Mesendoderm (in vitro differentiated cells): ENCODE measurements at regions not wholly inside any gene's neighbourhood (a gene's known extent, or its start where the extent isn't known, plus 50 kb on each side); places are given as distances from the start of the nearest gene placed in this dataset.
A peak's percentile ranks its signal among the peaks of the same experiment; 100 is the strongest.

ENCODE experiments used
- DNase-seq: peaks from one replicate; pipeline ENCODE4 v3.0.0; 2013
- H2AK5ac ChIP-seq: 2 replicates; pipeline ENCODE4 v1.6.1; 2013; ENCODE audit warnings: low read length, inconsistent platforms
- H2BK120ac ChIP-seq: 2 replicates; pipeline ENCODE4 v1.6.1; 2013; ENCODE audit warnings: low read depth, mild to moderate bottlenecking, low read length, moderate library complexity, mixed read lengths
- H2BK15ac ChIP-seq: replicated peaks from 2 replicates; pipeline ENCODE4 v1.6.1; 2013; ENCODE audit warnings: low read depth, mild to moderate bottlenecking, moderate library complexity
- H2BK5ac ChIP-seq: 2 replicates; pipeline ENCODE4 v1.6.1; 2013; ENCODE audit warnings: low read length, inconsistent platforms
- H3K18ac ChIP-seq: 2 replicates; pipeline ENCODE4 v1.6.1; 2013; ENCODE audit warnings: mild to moderate bottlenecking, low read length, mixed read lengths
- H3K23ac ChIP-seq: one replicate; pipeline ENCODE4 v1.6.1; 2013; ENCODE audit warnings: low read length
- H3K27ac ChIP-seq: 2 replicates; pipeline ENCODE4 v1.5.1; 2013; ENCODE audit warnings: low read depth, mild to moderate bottlenecking, inconsistent platforms, low read length, moderate library complexity
- H3K27me3 ChIP-seq: 2 replicates; pipeline ENCODE4 v1.6.1; 2013; ENCODE audit warnings: low read length, control low read depth, mild to moderate bottlenecking, inconsistent platforms; ENCODE audit not compliant: insufficient read depth, poor library complexity
- H3K36me3 ChIP-seq: 2 replicates; pipeline ENCODE4 v1.6.1; 2013; ENCODE audit warnings: low read length, inconsistent platforms; ENCODE audit not compliant: control insufficient read depth, insufficient read depth
- H3K4ac ChIP-seq: one replicate; pipeline ENCODE4 v1.6.1; 2013; ENCODE audit warnings: low read depth, mild to moderate bottlenecking, low read length, moderate library complexity
- H3K4me1 ChIP-seq: 2 replicates; pipeline ENCODE4 v1.6.1; 2013; ENCODE audit warnings: low read depth, low read length, inconsistent platforms; ENCODE audit not compliant: control insufficient read depth
- H3K4me2 ChIP-seq: 2 replicates; pipeline ENCODE4 v1.6.1; 2013; ENCODE audit warnings: low read length
- H3K4me3 ChIP-seq: 2 replicates; pipeline ENCODE4 v1.5.1; 2013; ENCODE audit warnings: mild to moderate bottlenecking, low read length
- H3K56ac ChIP-seq: one replicate; pipeline ENCODE4 v1.6.1; 2013; ENCODE audit warnings: low read length
- H3K79me1 ChIP-seq: 2 replicates; pipeline ENCODE4 v1.6.1; 2013; ENCODE audit warnings: low read length, inconsistent platforms
- H3K79me2 ChIP-seq: 2 replicates; pipeline ENCODE4 v1.6.1; 2013; ENCODE audit warnings: mild to moderate bottlenecking, low read length; ENCODE audit not compliant: control insufficient read depth, insufficient read depth
- H3K9ac ChIP-seq: 2 replicates; pipeline ENCODE4 v1.6.1; 2013; ENCODE audit warnings: low read length, inconsistent platforms
- H4K5ac ChIP-seq: one replicate; pipeline ENCODE4 v1.6.1; 2013; ENCODE audit warnings: low read length
- H4K8ac ChIP-seq: one replicate; pipeline ENCODE4 v1.6.1; 2013; ENCODE audit warnings: low read depth, mild to moderate bottlenecking, control low read depth, low read length, moderate library complexity
- WGBS: extraction: QIAGEN DNeasy Blood & Tissue Kit; methylation state at CpG from one replicate; pipeline ENCODE4 v1.1.7; 2013; ENCODE audit warnings: low lambda C conversion rate, missing lambda C conversion rate; ENCODE audit not compliant: insufficient coverage; ENCODE audit errors: extremely low coverage; 5-methylcytosine and 5-hydroxymethylcytosine counted together

DNA sequence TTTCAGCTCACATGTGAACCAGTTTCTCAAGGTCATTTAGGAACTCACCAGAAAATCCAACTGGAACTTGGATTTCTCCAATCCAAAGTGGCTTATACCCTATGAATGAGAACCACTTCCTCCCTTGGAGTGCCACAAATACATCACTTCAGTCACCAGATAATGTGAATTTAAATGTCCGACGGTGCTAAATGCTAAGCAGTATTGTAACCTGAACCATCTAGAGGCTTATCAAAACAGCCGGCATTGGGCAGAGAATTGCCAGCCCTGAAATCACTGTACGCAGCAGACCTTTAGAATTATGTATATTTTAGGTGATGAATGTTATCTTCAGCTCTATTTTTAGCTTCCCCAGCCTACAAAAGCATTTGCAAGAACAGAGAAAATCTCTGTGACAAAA lies 76.8 kb upstream of the COX20 start:
- H3K27ac ChIP-seq, result no peak overlapping the region
- H3K4me1 ChIP-seq, result no peaks in the 10 kb centered on the region
- H4K8ac ChIP-seq, result no peak overlapping the region
- H3K23ac ChIP-seq, result no peak overlapping the region
- H3K79me2 ChIP-seq, result no peaks in the 10 kb centered on the region
- H2BK15ac ChIP-seq, result no peak overlapping the region
- no peaks in the 10 kb centered on the region for H3K36me3 ChIP-seq
- no peak overlapping the region for H3K4me2 ChIP-seq
- H2AK5ac ChIP-seq, result no peak overlapping the region
- no peaks in the 10 kb centered on the region for H3K27me3 ChIP-seq
- no peak overlapping the region for H3K9ac ChIP-seq
- no peak overlapping the region for H3K18ac ChIP-seq
- no peaks in the 10 kb centered on the region for H3K79me1 ChIP-seq
- H3K4ac ChIP-seq, result no peak overlapping the region
- no peak overlapping the region for H3K56ac ChIP-seq
- no peak overlapping the region for H2BK120ac ChIP-seq
- WGBS, result no CpG with 5 or more reads among the region's 4 CpGs
- peak; percentile 41 for DNase-seq
- no peak overlapping the region for H2BK5ac ChIP-seq
- H4K5ac ChIP-seq, result no peak overlapping the region
- no peak overlapping the region for H3K4me3 ChIP-seq

DNA sequence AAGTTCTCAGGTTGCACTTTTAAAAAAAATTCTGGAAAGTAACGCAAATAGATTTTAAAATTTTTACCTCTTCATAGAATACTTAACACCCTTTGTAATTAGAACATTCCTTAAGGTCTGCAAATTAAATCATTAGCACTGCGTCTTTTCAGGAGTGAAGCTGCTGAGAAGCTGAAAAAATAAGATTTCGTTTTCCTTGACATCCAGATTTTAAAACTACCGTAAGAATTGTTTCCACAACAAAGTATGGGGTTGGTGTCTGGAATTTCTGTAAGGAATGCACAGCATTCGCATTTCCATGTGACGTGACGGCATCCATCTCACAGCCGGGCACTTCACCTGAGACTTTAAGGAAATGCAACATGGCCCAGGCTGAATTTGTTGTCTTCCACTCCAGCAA lies 76.3 kb upstream of the COX20 start:
- H3K56ac ChIP-seq, result no peak overlapping the region
- H3K18ac ChIP-seq, result no peak overlapping the region
- H2AK5ac ChIP-seq, result no peak overlapping the region
- no peaks in the 10 kb centered on the region for H3K79me1 ChIP-seq
- DNase-seq, result peak; percentile 31
- no peak overlapping the region for H3K27ac ChIP-seq
- no peak overlapping the region for H2BK120ac ChIP-seq
- no peak overlapping the region for H3K23ac ChIP-seq
- H3K4me3 ChIP-seq, result no peak overlapping the region
- no peaks in the 10 kb centered on the region for H3K27me3 ChIP-seq
- no peaks in the 10 kb centered on the region for H3K36me3 ChIP-seq
- H2BK15ac ChIP-seq, result no peak overlapping the region
- no CpG with 5 or more reads among the region's 8 CpGs for WGBS
- H3K4ac ChIP-seq, result no peak overlapping the region
- no peak overlapping the region for H4K5ac ChIP-seq
- H3K4me1 ChIP-seq, result no peaks in the 10 kb centered on the region
- no peak overlapping the region for H4K8ac ChIP-seq
- H2BK5ac ChIP-seq, result no peak overlapping the region
- no peak overlapping the region for H3K9ac ChIP-seq
- no peaks in the 10 kb centered on the region for H3K79me2 ChIP-seq
- no peak overlapping the region for H3K4me2 ChIP-seq

DNA sequence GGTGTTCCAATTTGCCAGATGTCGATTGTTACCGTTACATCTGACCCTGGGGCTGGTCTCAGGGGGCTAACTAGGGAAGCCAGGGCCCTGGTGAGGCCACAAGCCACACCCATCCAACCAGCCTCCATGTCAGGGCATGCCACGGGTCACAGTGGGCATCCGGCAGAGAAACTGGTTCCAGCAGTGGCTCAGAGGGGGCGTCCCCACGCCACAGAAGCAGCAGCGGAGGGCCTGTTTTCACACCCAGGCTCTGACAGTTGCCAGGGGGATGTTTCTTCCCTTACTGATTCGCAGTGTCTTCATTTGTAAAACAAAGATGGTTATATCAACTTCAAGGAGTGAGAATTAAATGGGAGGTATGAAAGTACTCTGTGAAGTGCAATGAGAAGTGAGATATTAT lies 75.0 kb upstream of the COX20 start:
- Histone ChIP-seq H3K9ac (no peak overlapping the region), H2AK5ac (no peak overlapping the region), H2BK15ac (no peak overlapping the region), H3K36me3 (no peaks in the 10 kb centered on the region), H3K27me3 (no peaks in the 10 kb centered on the region), H3K56ac (no peak overlapping the region), H3K18ac (no peak overlapping the region), H3K79me1 (no peaks in the 10 kb centered on the region), H3K4me3 (no peak overlapping the region), H3K79me2 (no peaks in the 10 kb centered on the region), H3K4me2 (no peak overlapping the region), H4K5ac (no peak overlapping the region), H3K27ac (peak overlapping the region; percentile 25), H2BK120ac (no peak overlapping the region), H2BK5ac (no peak overlapping the region), H3K4me1 (no peaks in the 10 kb centered on the region), H3K4ac (no peak overlapping the region), H3K23ac (no peak overlapping the region), H4K8ac (no peak overlapping the region)
- WGBS, result no CpG with 5 or more reads among the region's 8 CpGs
- no peak for DNase-seq

GRCh38 chr1:244761279-244761678 lies 74.2 kb upstream of the COX20 start:
- H3K4me1 ChIP-seq, result no peaks in the 10 kb centered on the region
- no peak overlapping the region for H4K8ac ChIP-seq
- peak; percentile 29 for DNase-seq
- no peak overlapping the region for H3K56ac ChIP-seq
- no peaks in the 10 kb centered on the region for H3K36me3 ChIP-seq
- H3K4me2 ChIP-seq, result no peak overlapping the region
- H3K23ac ChIP-seq, result no peak overlapping the region
- H3K79me1 ChIP-seq, result no peaks in the 10 kb centered on the region
- WGBS, result no CpG with 5 or more reads among the region's 18 CpGs
- H2AK5ac ChIP-seq, result no peak overlapping the region
- no peak overlapping the region for H3K4me3 ChIP-seq
- H3K79me2 ChIP-seq, result no peaks in the 10 kb centered on the region
- H3K27me3 ChIP-seq, result no peaks in the 10 kb centered on the region
- H3K18ac ChIP-seq, result no peak overlapping the region
- H2BK5ac ChIP-seq, result no peak overlapping the region
- no peak overlapping the region for H3K27ac ChIP-seq
- H3K4ac ChIP-seq, result no peak overlapping the region
- H4K5ac ChIP-seq, result no peak overlapping the region
- H3K9ac ChIP-seq, result no peak overlapping the region
- H2BK15ac ChIP-seq, result no peak overlapping the region
- no peak overlapping the region for H2BK120ac ChIP-seq

- H3K27me3 ChIP-seq, result no peaks in the 10 kb centered on the region
- H3K36me3 ChIP-seq, result no peaks in the 10 kb centered on the region
- H3K4me3 ChIP-seq, result no peak overlapping the region
- H3K27ac ChIP-seq, result no peak overlapping the region
- no peak overlapping the region for H3K23ac ChIP-seq
- no peak overlapping the region for H2BK120ac ChIP-seq
- H3K79me1 ChIP-seq, result no peaks in the 10 kb centered on the region
- H2BK5ac ChIP-seq, result no peak overlapping the region
- no peaks in the 10 kb centered on the region for H3K4me1 ChIP-seq
- H3K4ac ChIP-seq, result no peak overlapping the region
- H3K56ac ChIP-seq, result no peak overlapping the region
- no peak overlapping the region for H3K18ac ChIP-seq
- no peak overlapping the region for H3K4me2 ChIP-seq
- H3K79me2 ChIP-seq, result no peaks in the 10 kb centered on the region
- no peak overlapping the region for H2AK5ac ChIP-seq
- no peak for DNase-seq
- WGBS, result no CpG with 5 or more reads among the region's 1 CpG
- H4K8ac ChIP-seq, result no peak overlapping the region
- H2BK15ac ChIP-seq, result no peak overlapping the region
- H4K5ac ChIP-seq, result no peak overlapping the region
- no peak overlapping the region for H3K9ac ChIP-seq
Measured at GRCh38 chr1:244762629-244763028, 72.8 kb upstream of the COX20 start.

- H4K8ac ChIP-seq, result no peak overlapping the region
- no peak overlapping the region for H3K4ac ChIP-seq
- H3K23ac ChIP-seq, result no peak overlapping the region
- H3K4me3 ChIP-seq, result no peak overlapping the region
- no peaks in the 10 kb centered on the region for H3K79me1 ChIP-seq
- H3K56ac ChIP-seq, result no peak overlapping the region
- H2BK15ac ChIP-seq, result no peak overlapping the region
- no peak overlapping the region for H3K9ac ChIP-seq
- no peaks in the 10 kb centered on the region for H3K27me3 ChIP-seq
- no peaks in the 10 kb centered on the region for H3K36me3 ChIP-seq
- H3K4me1 ChIP-seq, result no peaks in the 10 kb centered on the region
- DNase-seq, result no peak
- no peak overlapping the region for H3K27ac ChIP-seq
- H2BK5ac ChIP-seq, result no peak overlapping the region
- no CpG with 5 or more reads among the region's 1 CpG for WGBS
- no peak overlapping the region for H2BK120ac ChIP-seq
- H3K4me2 ChIP-seq, result no peak overlapping the region
- no peak overlapping the region for H3K18ac ChIP-seq
- H4K5ac ChIP-seq, result no peak overlapping the region
- H3K79me2 ChIP-seq, result no peaks in the 10 kb centered on the region
- H2AK5ac ChIP-seq, result no peak overlapping the region
Measured at GRCh38 chr1:244768186-244768585, 67.3 kb upstream of the COX20 start.
